Left lung (tissue), 4 donors: ENCODE measurements at regions not wholly inside any gene's neighbourhood (a gene's known extent, or its start where the extent isn't known, plus 50 kb on each side); places are given as distances from the start of the nearest gene placed in this dataset.

ENCODE experiments used
- ATAC-seq: fragments of 200-7000 bp; cut with Tn5 transposase; one replicate; pipeline ENCODE4 v1.9.1; 2020; ENCODE audit warnings: moderate library complexity
- DNase-seq, 4 donors: peaks; one replicate each; pipeline ENCODE4 v3.0.0-alpha.2; 2013 to 2020
- H3K27ac ChIP-seq, 2 donors: fragments of 200-600 bp; sonication (generic) in 1 of 2; one replicate each; pipeline versions ENCODE4 v1.5.0 to v1.8.0; 2020 to 2021
- H3K27me3 ChIP-seq, 2 donors: fragments of 200-600 bp; sonication (generic) in 1 of 2; one replicate each; pipeline versions ENCODE4 v1.5.0 to v1.8.0; 2020 to 2021
- H3K36me3 ChIP-seq, 2 donors: fragments of 200-600 bp; sonication (generic) in 1 of 2; one replicate each; pipeline versions ENCODE4 v1.5.0 to v1.8.0; 2020 to 2021
- H3K4me1 ChIP-seq, 2 donors: fragments of 200-600 bp; one replicate each; pipeline ENCODE4 v1.8.0; 2021
- H3K4me3 ChIP-seq, 2 donors: fragments of 200-600 bp; sonication (generic) in 1 of 2; one replicate each; pipeline versions ENCODE4 v1.5.0 to v1.8.0; 2020 to 2021; ENCODE audit warnings: mild to moderate bottlenecking in 1 of 2
- H3K9me3 ChIP-seq, 2 donors: fragments of 200-600 bp; sonication (generic) in 1 of 2; one replicate each; pipeline versions ENCODE4 v1.5.0 to v1.8.0; 2020 to 2021
- CTCF ChIP-seq, 2 donors: fragments of 200-600 bp; sonication (generic) in 1 of 2; IDR thresholded peaks; one replicate each; pipeline versions ENCODE4 v1.5.0 to v1.8.0; 2021; ENCODE audit warnings: antibody characterized with exemption in 2 of 2
- intact Hi-C, 2 donors: fragments of 100-400 bp; cut with DNase I; formaldehyde crosslinking; loops; one replicate each; pipeline versions ENCODE4 v1.11.2 to v1.14.2; 2022
- donor health status: DM: no; HTN: yes; CAD: no.
- donor health status: DM: no; HTN: no; CAD: no.

- ATAC-seq = no peak
- Histone ChIP-seq H3K4me1 (no peaks in the 10 kb centered on the region), H3K27me3 (no peaks in the 10 kb centered on the region), H3K4me3 (no peak overlapping the region), H3K27ac (no peak overlapping the region), H3K9me3 (no peaks in the 10 kb centered on the region), H3K36me3 (no peaks in the 10 kb centered on the region)
- TF ChIP-seq CTCF (IDR thresholded peaks at IDR 0.05) = no peak
- intact Hi-C loops = no loop called here
- no peak for DNase-seq
Measured at GRCh38 chr9:71355884-71356283, 234.5 kb upstream of the TRPM3 start.

GRCh38 chr9:71353720-71354119 lies 232.3 kb upstream of the TRPM3 start:
- ATAC-seq = no peak
- no peak for TF ChIP-seq CTCF (IDR thresholded peaks at IDR 0.05)
- H3K4me1 ChIP-seq = no peaks in the 10 kb centered on the region

GRCh38 chr9:71352837-71353236 lies 231.4 kb upstream of the TRPM3 start:
- Histone ChIP-seq H3K27ac (no peak overlapping the region), H3K27me3 (no peaks in the 10 kb centered on the region), H3K36me3 (no peaks in the 10 kb centered on the region), H3K4me3 (no peak overlapping the region), H3K4me1 (no peaks in the 10 kb centered on the region), H3K9me3 (no peaks in the 10 kb centered on the region)
- intact Hi-C loops = no loop called here
- ATAC-seq (no peak), DNase-seq (peak in 1 of 4 donors; percentile 6)
- TF ChIP-seq CTCF (IDR thresholded peaks at IDR 0.05) = no peak

More at GRCh38 chr9:71353720-71354119, 232.3 kb upstream of the TRPM3 start:
- no peaks in the 10 kb centered on the region for H3K9me3 ChIP-seq
- no peaks in the 10 kb centered on the region for H3K36me3 ChIP-seq
- DNase-seq = no peak
- H3K27me3 ChIP-seq = no peaks in the 10 kb centered on the region
- no peak overlapping the region for H3K27ac ChIP-seq
- intact Hi-C loops = no loop called here
- H3K4me3 ChIP-seq = no peak overlapping the region

- H3K4me3 ChIP-seq = no peak overlapping the region
- intact Hi-C loops = no loop called here
- DNase-seq = no peak
- no peaks in the 10 kb centered on the region for H3K9me3 ChIP-seq
- no peaks in the 10 kb centered on the region for H3K4me1 ChIP-seq
- TF ChIP-seq CTCF (IDR thresholded peaks at IDR 0.05) = no peak
- H3K27me3 ChIP-seq = no peaks in the 10 kb centered on the region
- no peaks in the 10 kb centered on the region for H3K36me3 ChIP-seq
- H3K27ac ChIP-seq = no peak overlapping the region
- no peak for ATAC-seq
Measured at GRCh38 chr9:71349218-71349617, 227.8 kb upstream of the TRPM3 start.

- no peak overlapping the region for H3K27ac ChIP-seq
- H3K4me1 ChIP-seq = no peaks in the 10 kb centered on the region
- H3K27me3 ChIP-seq = no peaks in the 10 kb centered on the region
- no peak overlapping the region for H3K4me3 ChIP-seq
- intact Hi-C loops = no loop called here
- no peaks in the 10 kb centered on the region for H3K36me3 ChIP-seq
- TF ChIP-seq CTCF (IDR thresholded peaks at IDR 0.05) = no peak
- DNase-seq (no peak), ATAC-seq (no peak)
- peaks cover 0 to 4% of the 10 kb centered on the region in 2 donors for H3K9me3 ChIP-seq
Measured at GRCh38 chr9:71333321-71333720, 211.9 kb upstream of the TRPM3 start.
